WI38 (cell line): ENCODE measurements at regions not wholly inside any gene's neighbourhood (a gene's known extent, or its start where the extent isn't known, plus 50 kb on each side); places are given as distances from the start of the nearest gene placed in this dataset.
A peak's percentile ranks its signal among the peaks of the same experiment; 100 is the strongest.

Experiments used
- H3K4me3 ChIP-seq: 2 replicates; pipeline ENCODE4 v1.5.1; 2011; ENCODE audit warnings: low read depth, mild to moderate bottlenecking, control low read depth, low read length
- CTCF ChIP-seq: IDR thresholded peaks from 2 replicates; pipeline ENCODE4 v1.5.1; 2012; ENCODE audit warnings: low read depth, mild to moderate bottlenecking, control low read depth, low read length

DNA sequence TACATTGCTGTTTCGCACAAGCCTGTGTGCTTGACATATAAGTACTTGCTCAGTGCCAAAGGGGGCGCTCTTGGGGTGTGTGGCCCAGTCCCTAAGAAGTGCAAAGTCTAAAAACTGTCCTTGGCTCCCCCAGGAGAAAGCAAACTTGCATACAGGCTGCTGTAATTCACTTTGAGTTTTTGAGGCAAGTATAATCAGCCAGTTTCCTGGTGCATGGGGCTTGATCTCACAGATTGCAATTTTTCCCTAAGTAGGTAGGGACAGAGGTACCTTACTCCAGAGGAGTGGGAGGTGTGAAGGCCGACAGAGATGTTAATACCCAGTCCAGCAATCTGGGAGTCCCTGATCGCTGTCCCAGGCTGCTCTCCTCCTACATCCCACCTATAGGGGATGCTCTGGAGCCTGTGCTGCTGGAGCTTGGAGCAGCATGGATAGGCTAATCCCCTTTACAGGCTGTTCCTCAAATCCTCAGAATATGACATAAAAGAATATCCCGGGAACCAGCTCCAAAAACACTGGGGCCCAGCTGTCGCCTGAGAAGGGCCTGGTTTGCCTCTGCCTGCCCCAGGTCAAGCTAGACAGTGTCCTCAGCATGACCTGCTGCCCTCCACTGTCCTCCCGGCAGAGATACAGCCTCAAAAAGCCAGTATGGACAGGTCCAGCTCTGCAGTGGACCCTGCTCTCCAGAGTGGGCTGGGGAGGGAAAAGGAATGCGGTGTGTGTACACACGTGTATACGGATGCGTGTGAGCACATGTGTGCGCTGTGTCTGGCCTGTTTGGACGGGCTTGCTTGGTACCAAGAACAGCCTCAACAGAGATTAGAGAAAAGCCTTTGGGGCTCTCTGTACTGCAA is 136.5 kb upstream of the HAAO start:
- H3K4me3 ChIP-seq: no peak overlapping the region
- TF ChIP-seq CTCF: peak; percentile 65

DNA sequence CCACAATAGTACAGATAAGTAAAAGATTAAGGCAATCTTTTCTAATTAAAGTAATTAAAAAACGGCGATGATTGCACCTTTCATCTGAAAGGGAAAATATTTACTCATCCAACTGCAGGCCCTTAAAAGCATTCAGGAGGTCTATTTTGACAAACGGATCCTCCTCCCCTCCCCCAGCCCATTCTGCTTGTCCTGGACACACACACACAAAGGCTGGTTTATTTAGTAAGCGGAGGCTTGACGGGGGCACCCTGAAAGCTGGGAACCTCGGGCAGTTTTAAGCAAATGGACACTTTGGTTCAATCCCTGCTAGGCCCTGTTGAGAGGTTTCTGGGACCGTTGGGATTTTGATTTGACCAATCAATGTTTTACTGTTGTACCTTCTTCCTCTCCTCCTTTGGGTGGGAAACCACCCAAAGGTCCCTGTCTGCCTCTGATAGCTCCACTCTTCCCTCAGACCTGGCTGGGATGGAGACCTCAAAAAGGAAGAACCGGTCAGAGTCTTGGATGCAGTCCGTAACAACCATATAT is 135.8 kb upstream of the HAAO start:
- H3K4me3 ChIP-seq: no peak overlapping the region
- no peak for TF ChIP-seq CTCF

DNA sequence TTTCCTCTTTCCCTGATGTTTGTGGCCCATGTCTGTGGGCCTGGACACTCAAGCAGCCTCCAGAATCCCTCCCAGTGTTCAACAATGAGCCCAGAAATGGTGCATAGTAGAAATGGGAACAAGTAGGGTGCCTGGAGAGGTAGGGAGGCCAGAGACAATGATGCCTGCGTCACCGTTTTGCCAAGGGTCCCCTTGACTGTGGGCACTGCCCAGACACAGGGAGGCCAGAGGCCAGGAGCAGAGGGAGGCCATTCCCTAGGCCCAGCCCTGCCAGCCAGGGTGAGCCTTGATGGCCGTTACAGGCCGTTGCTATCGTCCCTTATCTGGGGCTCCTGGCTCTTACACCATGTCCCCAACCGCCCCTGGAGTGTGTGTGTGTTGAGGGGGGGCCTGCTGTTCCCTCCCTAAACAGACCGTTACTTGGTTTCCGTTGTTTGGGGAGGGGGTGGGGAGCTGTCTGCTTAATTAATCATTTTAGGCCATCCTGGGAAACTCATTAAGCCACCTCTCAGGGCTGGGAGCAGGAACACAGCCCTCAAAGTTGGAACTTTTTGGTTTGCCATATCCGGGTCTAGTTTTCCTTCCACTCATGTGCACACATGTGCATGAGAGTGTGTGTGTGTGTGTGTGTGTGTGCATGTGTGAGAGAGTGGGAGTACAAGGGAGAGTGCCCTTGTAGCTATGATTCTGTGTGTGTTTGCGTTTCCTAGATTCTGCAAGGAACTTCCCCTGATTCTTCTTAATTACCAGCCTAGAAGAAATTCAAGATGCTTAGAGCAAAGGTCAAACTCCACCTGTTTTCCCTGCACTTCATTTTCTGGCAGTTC is 135.2 kb upstream of the HAAO start:
- no peak for TF ChIP-seq CTCF
- H3K4me3 ChIP-seq: no peak overlapping the region

GRCh38 chr2:42926434-42927333 is 134.3 kb upstream of the HAAO start:
- no peak overlapping the region for H3K4me3 ChIP-seq
- TF ChIP-seq CTCF: no peak

GRCh38 chr2:42925742-42926433 is 133.5 kb upstream of the HAAO start:
- no peak overlapping the region for H3K4me3 ChIP-seq
- TF ChIP-seq CTCF: no peak

- no peak for TF ChIP-seq CTCF
Measured at GRCh38 chr2:42924418-42924886, 132.1 kb upstream of the HAAO start.

More at GRCh38 chr2:42924418-42924886, 132.1 kb upstream of the HAAO start:
- H3K4me3 ChIP-seq: 0 out of 2 replicates have a peak overlapping the region, but pooled peaks have one; percentile 23
